ENCODE measurements at regions not wholly inside any gene's neighbourhood (a gene's known extent, or its start where the extent isn't known, plus 50 kb on each side); places are given as distances from the start of the nearest gene placed in this dataset.

- no peak for TF ChIP-seq CTCF (IDR thresholded peaks at IDR 0.05; ENCODE audit: poor library complexity, severe bottlenecking)
- no peak for TF ChIP-seq REST (IDR thresholded peaks at IDR 0.05; ENCODE audit: borderline replicate concordance)
- no peak for TF ChIP-seq EZH2 (IDR thresholded peaks at IDR 0.05; ENCODE audit: borderline replicate concordance, insufficient read depth, low read length, poor library complexity, severe bottlenecking)
- no peak for TF ChIP-seq SMC3 (conservative IDR thresholded peaks at IDR 0.05; ENCODE audit: poor library complexity)
- no peak for TF ChIP-seq POLR2AphosphoS5 (IDR thresholded peaks at IDR 0.05)
- TF ChIP-seq RAD21 (conservative IDR thresholded peaks at IDR 0.05) = no peak
Measured at GRCh38 chr13:81117416-81117815, 776.5 kb upstream of the SPRY2 start.
